Stimulated activated CD8-positive, alpha-beta memory T cell treated with anti-CD3 and anti-CD28 coated beads, Interleukin-7, amount 100 ng/mL, for 4 hours (primary cell): ENCODE measurements at regions not wholly inside any gene's neighbourhood (a gene's known extent, or its start where the extent isn't known, plus 50 kb on each side); places are given as distances from the start of the nearest gene placed in this dataset.

Source experiments
- DNase-seq, 2 donors: peaks; one replicate each; pipeline ENCODE4 v3.0.0-alpha.2; 2020; ENCODE audit warnings: low read depth in 2 of 2

GRCh38 chr22:48357961-48358360 lies 1469.7 kb downstream of the BRD1 start:
- DNase-seq, result no peak

- DNase-seq, result no peak
Observed at GRCh38 chr22:48357196-48357595, 1470.5 kb downstream of the BRD1 start.

- no peak for DNase-seq
Observed at GRCh38 chr22:48356731-48357130, 1470.9 kb downstream of the BRD1 start.

GRCh38 chr22:48354096-48354495 lies 1473.6 kb downstream of the BRD1 start:
- no peak for DNase-seq

GRCh38 chr22:48353116-48353947 lies 1474.3 kb downstream of the BRD1 start:
- no peak for DNase-seq

GRCh38 chr22:48352086-48352911 lies 1475.4 kb downstream of the BRD1 start:
- DNase-seq, result no peak

GRCh38 chr22:48351376-48352085 lies 1476.1 kb downstream of the BRD1 start:
- no peak for DNase-seq

GRCh38 chr22:48350456-48350855 lies 1477.2 kb downstream of the BRD1 start:
- DNase-seq, result no peak

- DNase-seq, result no peak
Observed at GRCh38 chr22:48348855-48349254, 1478.8 kb downstream of the BRD1 start.

- no peak for DNase-seq
Observed at GRCh38 chr22:48347311-48347710, 1480.4 kb downstream of the BRD1 start.

GRCh38 chr22:48346911-48347310 lies 1480.8 kb downstream of the BRD1 start:
- no peak for DNase-seq

GRCh38 chr22:48346311-48346710 lies 1481.4 kb downstream of the BRD1 start:
- no peak for DNase-seq

- no peak for DNase-seq
Observed at GRCh38 chr22:48345631-48346030, 1482.0 kb downstream of the BRD1 start.

GRCh38 chr22:48343461-48343860 lies 1484.2 kb downstream of the BRD1 start:
- DNase-seq, result no peak

- no peak for DNase-seq
Observed at GRCh38 chr22:48342732-48343131, 1484.9 kb downstream of the BRD1 start.

GRCh38 chr22:48342016-48342415 lies 1485.7 kb downstream of the BRD1 start:
- DNase-seq, result no peak

- no peak for DNase-seq
Observed at GRCh38 chr22:48340727-48341709, 1486.7 kb downstream of the BRD1 start.

GRCh38 chr22:48340191-48340590 lies 1487.5 kb downstream of the BRD1 start:
- DNase-seq, result no peak

- DNase-seq, result no peak
Observed at GRCh38 chr22:48338793-48339705, 1488.6 kb downstream of the BRD1 start.
